HG03558 (cell line): ENCODE measurements at regions not wholly inside any gene's neighbourhood (a gene's known extent, or its start where the extent isn't known, plus 50 kb on each side); places are given as distances from the start of the nearest gene placed in this dataset.
A peak's percentile ranks its signal among the peaks of the same experiment; 100 is the strongest.
"Not testable (repeated sequence)": the region's sequence is repeated elsewhere in the genome, so short reads cannot be mapped to it uniquely, and the experiment has no call there.

Experiments
- ATAC-seq: cut with Tn5 transposase; IDR thresholded peaks from one replicate; pipeline ENCODE4 v1.9.1; 2021; ENCODE audit warnings: moderate number of reproducible peaks; ENCODE audit not compliant: unreplicated experiment; ENCODE audit errors: extremely low read depth

DNA sequence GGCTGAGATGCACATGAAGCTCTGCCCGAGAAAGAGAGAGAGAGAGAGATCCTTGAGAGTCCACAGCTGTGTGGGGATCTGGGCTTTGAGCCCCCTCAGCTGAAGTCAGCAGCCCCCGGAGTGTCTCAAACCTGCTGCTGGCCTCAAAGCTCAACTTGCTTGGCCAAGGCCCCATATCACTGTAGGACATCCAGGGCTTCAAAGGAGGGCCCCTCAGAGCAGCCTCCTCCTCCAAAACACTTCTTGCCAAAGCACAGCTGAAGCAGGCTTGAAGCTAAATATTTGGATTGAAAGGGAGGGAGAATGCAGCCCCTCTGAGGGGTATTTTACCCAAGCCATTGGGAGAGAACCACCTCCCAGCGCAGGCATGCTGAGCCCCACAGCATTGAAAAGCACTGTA lies 357.6 kb downstream of the OSR1 start:
- ATAC-seq = no peak

DNA sequence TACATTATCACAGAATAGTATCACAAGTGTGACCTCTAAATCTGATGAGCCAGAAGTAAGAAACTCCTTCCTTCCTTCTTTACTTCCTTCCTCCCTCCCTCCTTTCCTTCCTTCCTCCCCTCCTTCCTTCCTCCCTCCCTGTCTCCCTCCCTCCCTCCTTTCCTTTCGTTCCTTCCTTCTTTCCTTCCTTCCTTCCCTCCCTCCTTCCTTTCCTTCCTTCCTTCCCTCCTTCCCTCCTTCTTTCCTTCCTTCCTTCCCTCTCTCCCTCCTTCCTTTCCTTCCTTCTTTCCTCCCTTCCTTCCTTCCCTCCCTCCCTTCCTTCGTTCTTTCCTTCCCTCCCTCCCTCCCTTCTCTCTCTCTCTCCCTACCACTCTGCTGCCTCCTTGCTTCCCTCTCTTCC lies 359.2 kb downstream of the OSR1 start:
- no peak for ATAC-seq

DNA sequence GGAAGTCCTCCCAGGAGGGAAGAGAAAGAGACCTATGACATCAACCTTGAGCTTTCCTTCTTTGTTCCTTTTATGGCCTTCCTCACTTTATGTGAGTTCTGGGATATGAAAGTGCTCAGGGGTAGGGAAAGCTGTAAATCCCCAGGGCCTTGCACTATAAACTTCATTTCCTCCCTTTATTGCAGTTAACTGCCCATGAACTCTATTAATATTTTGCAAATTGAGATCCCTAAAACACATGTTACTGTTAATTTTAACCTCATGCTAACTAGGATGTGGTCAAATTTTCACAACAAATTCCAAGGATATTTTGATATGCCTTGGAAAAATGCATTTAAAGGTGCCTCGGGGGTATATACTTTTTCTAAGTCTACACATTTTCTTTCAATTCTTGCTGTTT lies 359.9 kb downstream of the OSR1 start:
- no peak for ATAC-seq

DNA sequence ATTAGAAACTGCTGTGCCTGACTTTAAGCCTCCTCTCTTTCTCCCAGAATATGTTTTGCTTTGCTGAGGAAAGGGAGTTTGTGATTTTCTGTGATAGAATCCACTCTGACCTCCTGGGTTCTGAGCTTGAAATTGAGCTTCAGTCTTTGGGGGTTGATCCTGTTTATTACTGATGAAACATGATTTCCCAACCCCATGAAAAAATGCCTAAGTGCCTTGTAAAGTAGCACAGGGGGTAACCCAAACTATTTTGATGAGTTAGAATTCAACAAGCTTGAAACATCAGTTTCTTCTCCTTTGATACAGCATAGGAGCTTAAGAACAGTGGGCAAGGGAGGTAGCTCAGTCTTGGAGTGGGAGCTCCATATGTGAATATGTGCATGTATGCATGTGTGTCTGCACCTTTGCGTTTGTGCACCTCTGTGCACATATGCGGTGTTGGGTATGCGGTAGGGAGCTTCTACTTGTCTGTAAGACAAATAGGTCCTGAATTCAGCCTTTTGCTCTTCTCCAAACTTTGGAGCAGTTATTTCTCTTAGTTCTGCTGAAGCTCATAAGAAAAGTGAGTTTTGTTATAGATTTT lies 364.6 kb downstream of the OSR1 start:
- no peak for ATAC-seq

DNA sequence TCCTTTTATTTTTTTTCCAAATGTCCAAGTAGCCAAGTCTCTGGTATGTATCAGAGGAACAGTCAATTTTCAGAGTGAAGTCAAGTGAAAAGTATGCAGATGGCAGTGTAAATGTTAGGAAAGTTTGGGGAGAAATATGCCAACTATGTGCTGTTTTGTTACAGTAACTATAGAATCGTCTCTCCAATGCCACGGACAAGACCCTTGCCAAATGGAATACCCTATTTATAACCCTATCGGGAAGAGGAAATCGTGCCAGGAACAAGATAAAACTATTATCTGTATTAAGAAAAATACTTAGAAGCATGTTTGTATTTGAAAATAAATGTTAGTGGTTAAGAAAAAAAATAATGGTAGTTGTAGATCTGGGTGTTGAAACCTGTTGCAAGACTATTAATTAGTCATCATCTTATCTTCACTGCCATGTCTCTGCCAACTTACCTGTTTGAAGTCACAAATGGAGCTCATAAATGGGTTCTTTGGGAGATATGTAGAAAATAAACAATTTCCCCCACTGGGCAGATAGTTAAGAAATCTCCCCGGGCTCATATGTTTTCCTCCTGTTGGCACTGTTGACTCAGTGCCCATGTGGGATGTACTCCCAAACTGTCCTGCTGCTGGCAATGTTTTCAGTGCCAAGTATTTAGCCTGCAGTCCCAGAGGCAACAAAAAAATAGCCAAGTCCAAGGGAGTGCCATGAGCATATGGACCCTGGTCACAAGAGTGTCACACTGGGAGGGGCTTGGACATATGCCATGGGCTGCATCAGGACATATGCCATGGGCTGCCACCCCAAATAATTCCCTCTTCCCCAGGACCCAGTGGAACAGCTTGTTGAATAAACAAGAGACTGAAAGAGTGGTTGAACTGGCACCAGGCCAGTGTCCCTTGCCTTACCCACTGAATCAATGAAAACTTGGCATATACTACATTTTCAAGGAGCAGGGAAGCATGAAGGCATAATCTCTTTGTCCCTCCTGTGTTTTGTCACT lies 366.9 kb downstream of the OSR1 start:
- no peak for ATAC-seq

- no peak for ATAC-seq
Observed at GRCh38 chr2:18988631-18989232, 369.7 kb downstream of the OSR1 start.

DNA sequence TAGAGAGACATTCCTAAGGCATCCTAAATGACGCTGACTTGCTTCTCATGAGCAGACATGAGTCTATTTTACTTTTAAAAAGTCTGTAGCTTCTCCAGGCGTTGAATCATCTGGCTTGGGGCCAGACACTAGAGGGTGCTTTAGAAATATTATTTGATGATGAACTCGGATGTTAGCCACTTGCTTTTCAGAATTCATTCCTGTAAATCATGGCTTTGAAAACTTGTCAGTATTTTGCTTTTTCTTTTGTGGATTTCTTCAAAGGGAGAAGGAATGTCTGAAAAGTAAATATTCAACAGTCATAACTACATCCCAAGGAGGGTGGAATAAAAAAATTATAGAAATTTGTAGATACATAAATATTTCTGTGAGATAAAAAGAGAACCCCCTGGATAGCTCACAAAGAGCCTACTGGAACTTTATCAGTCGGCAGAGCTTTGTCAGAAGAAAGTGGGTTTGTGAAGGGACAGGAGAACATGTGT lies 370.8 kb downstream of the OSR1 start:
- ATAC-seq = no peak

GRCh38 chr2:18987016-18987415 lies 371.4 kb downstream of the OSR1 start:
- no peak for ATAC-seq

GRCh38 chr2:18986046-18986445 lies 372.4 kb downstream of the OSR1 start:
- ATAC-seq = no peak

DNA sequence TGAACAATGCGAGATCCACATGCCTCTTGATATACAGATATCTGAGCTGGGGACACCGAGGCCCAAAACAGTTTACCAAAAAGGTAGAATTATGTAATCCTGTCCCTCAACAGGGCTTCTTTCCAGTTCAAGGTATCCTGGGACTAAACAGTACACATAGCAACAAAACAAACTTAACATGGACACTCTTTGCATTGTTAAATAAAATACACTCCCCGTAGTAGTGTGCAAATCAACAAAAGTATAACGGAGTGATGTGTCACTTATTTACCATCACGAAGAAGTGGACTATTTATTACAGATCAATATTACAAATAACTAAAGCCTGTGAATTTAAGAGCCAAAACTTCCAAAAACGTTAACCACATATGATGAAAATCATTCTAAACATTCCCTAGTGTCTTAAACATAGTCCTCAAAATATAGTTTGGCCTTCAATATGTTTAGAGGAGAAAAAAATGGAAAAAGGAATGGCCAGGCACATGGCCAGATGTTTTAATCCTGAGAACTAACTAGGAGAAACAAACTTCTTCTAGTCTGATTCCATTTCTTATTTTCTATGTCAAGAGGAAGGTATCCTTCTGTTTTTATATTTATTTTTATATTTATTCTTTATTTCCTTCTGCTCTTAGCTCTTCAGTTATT lies 377.5 kb downstream of the OSR1 start:
- ATAC-seq = no peak

DNA sequence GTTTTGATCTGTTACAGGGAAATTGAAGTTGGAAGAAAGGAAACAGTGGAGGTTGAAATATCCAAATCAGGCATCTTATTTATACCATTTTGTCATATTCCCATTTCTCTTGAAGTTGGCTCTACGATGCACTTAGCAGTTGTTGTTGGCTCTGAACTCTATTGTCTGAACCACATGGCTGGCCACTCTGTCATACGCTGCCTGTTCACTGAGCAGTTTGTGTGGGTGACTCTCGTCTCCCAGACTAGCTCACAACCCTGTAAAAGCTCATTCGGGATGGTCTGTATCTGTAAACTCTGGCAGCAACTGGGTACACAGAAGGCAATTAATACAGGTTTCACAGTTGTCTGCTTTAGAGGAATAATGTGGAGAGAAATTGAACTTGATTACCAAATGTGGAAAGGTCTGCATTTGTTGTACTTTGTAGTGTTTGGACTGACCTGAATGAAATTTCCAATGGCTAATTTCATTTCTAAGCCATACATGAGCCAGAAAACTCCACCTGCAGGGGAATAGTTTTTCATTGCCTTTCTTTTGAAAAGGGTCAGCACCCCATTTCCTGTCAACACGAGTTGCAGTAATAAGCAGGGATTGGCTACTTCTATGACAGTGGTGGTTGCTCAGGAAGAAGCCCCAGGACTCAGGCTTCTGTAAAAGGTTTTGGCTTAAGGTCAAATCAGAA lies 378.2 kb downstream of the OSR1 start:
- no peak for ATAC-seq

DNA sequence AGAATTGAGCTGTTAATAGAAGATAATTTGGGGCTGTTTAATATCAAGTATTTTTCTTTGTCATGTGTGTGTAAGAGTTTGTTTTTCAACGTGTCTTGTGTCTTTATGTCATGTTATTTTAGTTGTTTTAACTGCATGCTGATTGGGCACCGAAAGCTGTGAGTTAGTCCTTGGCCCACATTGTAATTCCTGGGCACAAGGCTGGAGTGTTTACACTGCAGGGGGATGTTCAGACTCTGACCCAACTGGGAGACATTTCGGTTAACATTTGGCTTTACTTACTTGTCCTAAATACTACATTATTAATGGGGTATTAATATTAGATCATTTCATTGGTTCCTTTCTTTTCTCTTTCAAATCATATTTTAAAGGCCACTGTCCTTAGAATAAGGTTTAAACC lies 381.0 kb downstream of the OSR1 start:
- no peak for ATAC-seq

GRCh38 chr2:18976168-18976961 lies 382.1 kb downstream of the OSR1 start:
- ATAC-seq = peak; percentile 88

DNA sequence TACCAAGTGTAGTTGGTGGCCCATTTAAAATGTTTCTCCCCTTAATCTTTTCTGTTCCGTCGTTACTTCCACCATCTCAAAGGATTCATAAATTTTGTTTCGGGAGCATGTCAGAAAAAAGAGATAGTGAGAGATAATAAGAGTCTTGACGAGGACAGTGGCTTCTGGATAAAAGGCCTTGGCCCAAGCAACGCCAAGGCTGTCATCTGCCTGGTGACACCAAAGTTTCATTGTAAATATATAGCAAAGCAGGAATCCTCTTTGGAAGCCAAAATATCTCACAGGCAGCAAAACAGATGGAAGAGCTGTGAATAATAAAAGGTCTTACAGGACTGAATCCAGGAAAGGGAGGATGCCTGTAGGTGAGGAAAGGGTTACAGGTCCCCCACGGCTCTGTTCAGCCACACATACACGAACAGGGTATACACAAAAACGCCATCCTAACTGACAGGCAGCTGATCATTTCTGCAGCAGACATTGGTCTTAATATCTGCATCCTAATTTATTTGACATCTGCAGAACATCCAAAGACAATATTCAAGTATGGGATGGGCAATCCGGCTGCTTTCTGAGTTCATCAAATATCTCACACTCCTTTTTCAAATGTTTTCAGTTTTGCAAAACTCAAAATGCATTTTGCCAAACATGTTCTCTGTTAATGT lies 382.8 kb downstream of the OSR1 start:
- no peak for ATAC-seq

DNA sequence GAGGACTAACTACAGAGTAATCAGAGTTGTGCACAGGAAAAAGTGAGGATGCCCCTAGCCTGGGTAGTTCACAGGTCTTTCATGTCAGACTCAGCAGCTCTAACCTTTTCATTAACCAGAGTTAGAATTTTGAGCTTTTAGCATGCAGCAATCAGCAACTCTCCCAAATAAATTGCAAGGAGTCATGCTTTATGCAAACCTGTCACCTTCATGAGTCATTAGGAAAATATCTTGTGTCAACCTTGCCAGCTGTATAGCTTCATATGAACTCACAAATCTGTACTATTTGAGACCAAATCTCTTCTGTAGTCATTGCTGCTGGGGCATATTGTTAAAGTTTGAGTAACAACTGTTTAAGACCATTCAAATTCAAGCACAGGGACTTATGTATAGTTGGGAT lies 382.3 kb upstream of the NT5C1B start:
- no peak for ATAC-seq

DNA sequence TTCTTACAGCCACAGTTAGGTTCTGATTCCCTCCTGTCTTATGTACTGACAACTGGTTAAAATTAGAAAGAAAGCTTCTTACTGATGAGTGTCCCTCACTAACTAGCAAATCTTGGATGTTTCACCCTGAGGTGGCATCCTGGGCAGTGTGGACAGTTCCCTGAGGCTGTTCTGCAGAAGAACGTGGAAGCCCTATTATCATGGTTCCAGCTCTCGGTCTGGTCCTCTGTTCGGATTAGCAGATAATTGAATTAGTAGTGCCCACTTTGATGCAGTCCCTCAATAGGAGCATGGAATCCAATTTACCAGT lies 381.7 kb upstream of the NT5C1B start:
- ATAC-seq = no peak

DNA sequence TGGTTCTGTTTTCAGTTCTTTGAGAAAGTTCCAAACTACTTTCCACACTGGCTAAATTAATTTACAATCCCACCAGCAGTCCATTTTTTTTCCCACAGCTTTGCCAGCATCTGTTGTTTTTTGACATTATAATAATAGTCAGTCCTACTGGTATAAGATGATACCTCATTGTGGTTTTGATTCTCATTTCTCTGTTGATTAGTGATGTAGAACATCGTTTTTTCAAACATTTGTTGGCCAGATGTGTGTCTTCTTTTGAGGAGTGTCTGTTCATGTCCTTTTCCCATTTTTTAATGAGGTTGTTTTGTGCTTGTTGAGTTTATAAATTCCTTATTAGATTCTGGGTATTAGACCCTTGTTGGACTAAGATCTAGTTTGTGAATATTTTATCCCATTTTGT lies 376.8 kb upstream of the NT5C1B start:
- ATAC-seq = no peak

GRCh38 chr2:18963739-18964256 lies 374.4 kb upstream of the NT5C1B start:
- ATAC-seq = not testable (repeated sequence)

GRCh38 chr2:18961991-18962421 lies 372.6 kb upstream of the NT5C1B start:
- no peak for ATAC-seq
